ENCODE measurements at regions not wholly inside any gene's neighbourhood (a gene's known extent, or its start where the extent isn't known, plus 50 kb on each side); places are given as distances from the start of the nearest gene placed in this dataset.

DNA sequence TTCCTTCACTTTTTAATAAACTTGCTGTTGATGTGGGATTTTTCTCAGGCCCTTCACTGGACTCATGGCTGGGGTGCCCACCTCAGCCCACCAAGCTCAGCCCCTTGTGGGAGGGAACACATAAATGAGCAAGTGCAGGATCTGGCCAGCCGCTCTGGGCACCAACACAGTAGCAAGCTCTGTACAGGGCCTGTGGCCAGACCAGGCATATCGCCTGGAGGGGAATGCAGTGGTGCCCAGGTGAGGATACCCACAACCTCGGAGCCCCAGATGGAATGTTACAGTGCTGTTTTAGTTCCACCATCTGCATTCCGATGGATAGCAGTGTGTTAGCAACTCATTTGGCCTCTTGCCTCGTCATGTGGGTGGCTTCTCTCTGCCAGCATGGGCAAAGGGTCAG, 234.6 kb downstream of the PPP1R3A start:
- no peaks in the 10 kb centered on the region for H3K9me3 ChIP-seq
- no peaks in the 10 kb centered on the region for H3K4me1 ChIP-seq
- no peak overlapping the region for H3K4me3 ChIP-seq
- DNase-seq (no peak), ATAC-seq (peak; percentile 32)
- intact Hi-C loops (cut with DNase I) = no loop called here
- no peaks in the 10 kb centered on the region for H3K27me3 ChIP-seq
- TF ChIP-seq, protein P1, sequence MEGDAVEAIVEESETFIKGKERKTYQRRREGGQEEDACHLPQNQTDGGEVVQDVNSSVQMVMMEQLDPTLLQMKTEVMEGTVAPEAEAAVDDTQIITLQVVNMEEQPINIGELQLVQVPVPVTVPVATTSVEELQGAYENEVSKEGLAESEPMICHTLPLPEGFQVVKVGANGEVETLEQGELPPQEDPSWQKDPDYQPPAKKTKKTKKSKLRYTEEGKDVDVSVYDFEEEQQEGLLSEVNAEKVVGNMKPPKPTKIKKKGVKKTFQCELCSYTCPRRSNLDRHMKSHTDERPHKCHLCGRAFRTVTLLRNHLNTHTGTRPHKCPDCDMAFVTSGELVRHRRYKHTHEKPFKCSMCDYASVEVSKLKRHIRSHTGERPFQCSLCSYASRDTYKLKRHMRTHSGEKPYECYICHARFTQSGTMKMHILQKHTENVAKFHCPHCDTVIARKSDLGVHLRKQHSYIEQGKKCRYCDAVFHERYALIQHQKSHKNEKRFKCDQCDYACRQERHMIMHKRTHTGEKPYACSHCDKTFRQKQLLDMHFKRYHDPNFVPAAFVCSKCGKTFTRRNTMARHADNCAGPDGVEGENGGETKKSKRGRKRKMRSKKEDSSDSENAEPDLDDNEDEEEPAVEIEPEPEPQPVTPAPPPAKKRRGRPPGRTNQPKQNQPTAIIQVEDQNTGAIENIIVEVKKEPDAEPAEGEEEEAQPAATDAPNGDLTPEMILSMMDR (IDR thresholded peaks at IDR 0.05) = no peak
- no peaks in the 10 kb centered on the region for H3K36me3 ChIP-seq
- H3K27ac ChIP-seq = no peak overlapping the region

DNA sequence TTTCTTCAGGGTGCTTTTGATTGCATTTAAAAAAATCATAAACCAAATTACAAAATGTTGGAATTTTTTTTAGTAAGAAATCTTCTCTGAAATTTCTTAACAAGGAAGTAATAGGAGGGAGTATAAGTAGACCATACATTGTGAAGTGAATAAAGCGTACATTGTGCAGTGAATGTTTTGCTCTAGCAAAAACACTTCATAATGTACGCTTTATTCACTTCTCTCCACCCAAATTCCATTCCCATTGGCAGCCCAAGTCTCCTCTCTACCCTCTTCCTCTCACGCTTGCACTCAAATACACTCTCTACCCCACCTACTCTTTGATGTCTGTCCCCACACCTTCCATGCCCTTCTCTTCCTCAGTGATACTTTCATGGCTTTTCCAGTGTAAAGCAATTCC, 241.0 kb downstream of the PPP1R3A start:
- intact Hi-C loops (cut with DNase I) = no loop called here
- H3K27ac ChIP-seq = no peak overlapping the region
- no peaks in the 10 kb centered on the region for H3K27me3 ChIP-seq
- no peaks in the 10 kb centered on the region for H3K36me3 ChIP-seq
- no peak for ATAC-seq
- no peak overlapping the region for H3K4me3 ChIP-seq
- DNase-seq = no peak
- TF ChIP-seq, protein P1 (IDR thresholded peaks at IDR 0.05) = no peak
- H3K9me3 ChIP-seq = no peaks in the 10 kb centered on the region
- no peaks in the 10 kb centered on the region for H3K4me1 ChIP-seq

DNA sequence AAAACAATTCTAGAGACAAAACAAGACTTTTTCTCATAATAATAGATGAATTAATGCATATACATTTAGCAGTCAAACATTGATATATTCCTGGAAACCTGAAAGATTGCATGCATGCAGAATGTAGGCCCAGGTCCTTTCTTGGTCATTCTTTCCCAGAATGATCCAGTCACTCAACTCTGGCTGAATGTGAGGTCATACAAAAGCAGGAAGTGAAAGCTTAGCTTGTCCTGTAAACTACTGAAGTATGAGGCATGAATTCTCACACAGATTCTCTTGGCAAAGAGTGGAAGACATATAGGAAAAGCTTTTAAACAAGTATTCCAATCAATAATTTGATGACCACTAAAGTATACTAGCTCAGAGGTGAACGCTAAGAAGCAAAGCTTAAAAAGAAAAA, 253.9 kb downstream of the PPP1R3A start:
- no peak overlapping the region for H3K4me3 ChIP-seq

DNA sequence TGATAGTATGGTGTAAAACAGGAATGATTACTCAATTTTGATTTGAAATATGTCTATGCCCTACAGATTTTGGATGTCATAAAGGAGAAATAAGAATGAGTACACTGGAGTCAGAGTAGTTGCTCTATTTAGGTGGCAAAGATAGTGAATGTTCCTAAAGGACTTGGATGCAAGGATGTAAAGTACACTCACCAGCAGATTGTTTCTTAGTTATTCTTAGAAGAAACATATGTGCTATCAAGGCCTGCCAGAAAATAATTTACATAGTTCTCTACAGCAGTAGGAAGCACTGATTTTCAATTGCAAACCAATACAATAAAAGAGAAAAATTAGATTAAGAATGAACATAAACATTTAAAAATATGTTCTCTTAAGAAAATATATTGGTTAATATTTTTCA, 259.4 kb downstream of the PPP1R3A start:
- ATAC-seq (no peak), DNase-seq (no peak)
- Histone ChIP-seq H3K36me3 (no peaks in the 10 kb centered on the region), H3K27ac (no peak overlapping the region), H3K9me3 (no peaks in the 10 kb centered on the region), H3K4me1 (no peaks in the 10 kb centered on the region), H3K4me3 (no peak overlapping the region), H3K27me3 (no peaks in the 10 kb centered on the region)
- TF ChIP-seq, protein P1 (IDR thresholded peaks at IDR 0.05) = no peak
- intact Hi-C loops (cut with DNase I) = no loop called here

More for the DNA sequence above, 253.9 kb downstream of the PPP1R3A start:
- H3K27me3 ChIP-seq = no peaks in the 10 kb centered on the region
- intact Hi-C loops (cut with DNase I) = no loop called here
- ATAC-seq (no peak), DNase-seq (no peak)
- no peaks in the 10 kb centered on the region for H3K4me1 ChIP-seq
- H3K36me3 ChIP-seq = no peaks in the 10 kb centered on the region
- no peaks in the 10 kb centered on the region for H3K9me3 ChIP-seq
- TF ChIP-seq, protein P1 (IDR thresholded peaks at IDR 0.05) = no peak
- no peak overlapping the region for H3K27ac ChIP-seq

DNA sequence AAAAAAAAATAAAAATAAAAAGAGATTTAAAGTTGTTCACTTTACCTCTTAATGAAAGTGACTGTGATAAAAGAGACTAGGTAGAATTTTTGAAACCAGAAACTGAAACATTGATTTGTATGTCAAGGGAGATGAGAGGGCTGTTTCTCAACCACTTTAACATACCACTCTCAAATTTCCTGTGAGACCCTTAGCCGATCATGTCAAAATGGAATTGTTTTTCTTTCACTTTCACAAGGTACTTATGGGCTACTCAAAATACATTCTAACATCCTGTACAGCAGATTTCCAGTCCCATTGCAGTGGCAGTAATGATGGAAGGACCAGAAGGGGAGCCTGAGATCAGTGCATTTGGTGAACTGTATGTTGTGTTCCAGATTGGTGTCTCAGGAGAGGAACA, 261.2 kb downstream of the PPP1R3A start:
- ATAC-seq = no peak
- intact Hi-C loops (cut with DNase I) = no loop called here
- TF ChIP-seq, protein P1 (IDR thresholded peaks at IDR 0.05) = no peak

DNA sequence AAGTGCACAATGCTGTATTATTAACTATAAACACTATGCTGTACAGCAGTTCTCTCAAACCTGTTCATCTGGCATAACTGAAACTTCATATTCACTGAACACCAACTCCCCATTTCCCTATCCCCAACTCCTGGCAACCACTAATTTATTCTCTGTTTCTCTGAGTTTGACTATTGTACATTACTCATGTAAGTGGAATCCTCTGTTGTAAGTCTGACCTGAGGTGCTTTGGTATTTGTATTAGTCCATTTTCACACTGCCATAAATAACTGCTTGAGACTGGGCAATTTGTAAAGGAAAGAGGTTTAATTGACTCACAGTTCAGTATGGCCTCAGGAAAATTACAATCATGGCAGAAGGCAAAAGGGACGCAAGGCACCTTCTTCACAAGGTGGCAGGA, 266.3 kb downstream of the PPP1R3A start:
- Histone ChIP-seq H3K27ac (no peak overlapping the region), H3K27me3 (no peaks in the 10 kb centered on the region), H3K36me3 (no peaks in the 10 kb centered on the region), H3K4me3 (no peak overlapping the region), H3K9me3 (no peaks in the 10 kb centered on the region), H3K4me1 (no peaks in the 10 kb centered on the region)
- intact Hi-C loops (cut with DNase I) = no loop called here
- TF ChIP-seq, protein P1 (IDR thresholded peaks at IDR 0.05) = no peak
- DNase-seq (no peak), ATAC-seq (no peak)

More for the DNA sequence above, 261.2 kb downstream of the PPP1R3A start:
- Histone ChIP-seq H3K27me3 (no peaks in the 10 kb centered on the region), H3K27ac (no peak overlapping the region), H3K4me3 (no peak overlapping the region), H3K9me3 (no peaks in the 10 kb centered on the region), H3K4me1 (no peaks in the 10 kb centered on the region), H3K36me3 (no peaks in the 10 kb centered on the region)
- no peak for DNase-seq

Data from upper lobe of right lung (tissue), 1 donor.